Lung microvascular endothelial cell (primary cell): ENCODE measurements at regions not wholly inside any gene's neighbourhood (a gene's known extent, or its start where the extent isn't known, plus 50 kb on each side); places are given as distances from the start of the nearest gene placed in this dataset.
"Not testable (repeated sequence)": the region's sequence is repeated elsewhere in the genome, so short reads cannot be mapped to it uniquely, and the experiment has no call there.

ENCODE experiments used
- DNase-seq, 2 donors: peaks; one replicate each; pipeline versions ENCODE4 v3.0.0 to v3.0.0-alpha.2; 2010; ENCODE audit warnings: low read depth in 2 of 2

- DNase-seq: no peak
Measured at GRCh38 chr18:67023059-67023458, 419.2 kb upstream of the CDH19 start.

- peak in 1 of 2 donors; percentile 5 for DNase-seq
Measured at GRCh38 chr18:67010919-67011318, 407.0 kb upstream of the CDH19 start.

- no peak for DNase-seq
Measured at GRCh38 chr18:67007999-67008398, 404.1 kb upstream of the CDH19 start.

GRCh38 chr18:67007085-67007484 lies 403.2 kb upstream of the CDH19 start:
- no peak for DNase-seq

- no peak for DNase-seq
Measured at GRCh38 chr18:67001052-67001451, 397.2 kb upstream of the CDH19 start.

- no peak for DNase-seq
Measured at GRCh38 chr18:66999003-66999402, 395.1 kb upstream of the CDH19 start.

- no peak for DNase-seq
Measured at GRCh38 chr18:66995270-66995669, 391.4 kb upstream of the CDH19 start.

- DNase-seq: no peak
Measured at GRCh38 chr18:66994790-66995189, 390.9 kb upstream of the CDH19 start.

- DNase-seq: no peak
Measured at GRCh38 chr18:66993492-66993891, 389.6 kb upstream of the CDH19 start.

GRCh38 chr18:66990909-66991308 lies 387.0 kb upstream of the CDH19 start:
- DNase-seq: no peak

- no peak for DNase-seq
Measured at GRCh38 chr18:66979009-66979408, 375.1 kb upstream of the CDH19 start.

- DNase-seq: no peak
Measured at GRCh38 chr18:66972681-66973080, 368.8 kb upstream of the CDH19 start.

- DNase-seq: no peak
Measured at GRCh38 chr18:66971960-66972359, 368.1 kb upstream of the CDH19 start.

- DNase-seq: no peak
Measured at GRCh38 chr18:66966171-66966570, 362.3 kb upstream of the CDH19 start.

- DNase-seq: no peak
Measured at GRCh38 chr18:66958309-66958708, 354.4 kb upstream of the CDH19 start.

- no peak for DNase-seq
Measured at GRCh38 chr18:66951750-66952149, 347.9 kb upstream of the CDH19 start.

- DNase-seq: no peak
Measured at GRCh38 chr18:66949419-66949818, 345.5 kb upstream of the CDH19 start.

GRCh38 chr18:66937546-66937945 lies 333.7 kb upstream of the CDH19 start:
- no peak for DNase-seq

GRCh38 chr18:66931010-66931409 lies 327.1 kb upstream of the CDH19 start:
- DNase-seq: no peak

- DNase-seq: no peak
Measured at GRCh38 chr18:66916834-66917233, 312.9 kb upstream of the CDH19 start.

GRCh38 chr18:66900837-66901236 lies 296.9 kb upstream of the CDH19 start:
- no peak for DNase-seq

- no peak for DNase-seq
Measured at GRCh38 chr18:66895631-66896030, 291.7 kb upstream of the CDH19 start.

- no peak for DNase-seq
Measured at GRCh38 chr18:66894851-66895250, 291.0 kb upstream of the CDH19 start.

GRCh38 chr18:66892388-66892787 lies 288.5 kb upstream of the CDH19 start:
- not testable (repeated sequence) for DNase-seq
